Upper lobe of left lung (tissue), 6 donors: ENCODE measurements at regions not wholly inside any gene's neighbourhood (a gene's known extent, or its start where the extent isn't known, plus 50 kb on each side); places are given as distances from the start of the nearest gene placed in this dataset.

Experiments used
- ATAC-seq, 2 donors: fragments of 200-7000 bp; cut with Tn5 transposase; one replicate each; pipeline ENCODE4 v1.9.1; 2022; ENCODE audit warnings: mild to moderate bottlenecking in 2 of 2, moderate library complexity in 2 of 2; ENCODE audit not compliant: low FRiP score in 2 of 2
- DNase-seq, 2 donors: peaks; one replicate each; pipeline ENCODE4 v3.0.0-alpha.2; 2019 to 2020
- H3K27ac ChIP-seq, 4 donors: fragments of 200-600 bp; sonication (generic); one replicate each; pipeline ENCODE4 v1.5.1; 2016 to 2019
- H3K27me3 ChIP-seq, 4 donors: fragments of 200-600 bp; sonication (generic); one replicate each; pipeline ENCODE4 v1.5.1; 2017 to 2019
- H3K36me3 ChIP-seq, 4 donors: fragments of 200-600 bp; sonication (generic); one replicate each; pipeline ENCODE4 v1.5.1; 2016 to 2019
- H3K4me1 ChIP-seq, 4 donors: fragments of 200-600 bp; sonication (generic); one replicate each; pipeline ENCODE4 v1.5.1; 2018 to 2019
- H3K4me3 ChIP-seq, 4 donors: fragments of 200-600 bp; sonication (generic); one replicate each; pipeline ENCODE4 v1.5.1; 2017 to 2019; ENCODE audit warnings: mild to moderate bottlenecking in 2 of 4, moderate library complexity in 1 of 4
- H3K9me3 ChIP-seq, 4 donors: fragments of 200-600 bp; sonication (generic); one replicate each; pipeline ENCODE4 v1.5.1; 2018 to 2019
- CTCF ChIP-seq, 6 experiments: fragments of 450-650 bp in 4 of 6; fragments of 200-600 bp in 2 of 6; sonication (generic) in 2 of 6; IDR thresholded peaks; one replicate each; pipeline ENCODE4 v1.5.1; 2016 to 2019; ENCODE audit warnings: antibody characterized with exemption in 6 of 6
- EP300 ChIP-seq, 4 donors: sonication (generic); formaldehyde crosslinking; IDR thresholded peaks; one replicate each; pipeline ENCODE4 v1.5.1; 2017; ENCODE audit warnings: antibody characterized with exemption in 4 of 4, control low read depth in 2 of 4
- POLR2A ChIP-seq, 4 donors: fragments of 450-650 bp; IDR thresholded peaks; one replicate each; pipeline ENCODE4 v1.5.1; 2016 to 2017; ENCODE audit warnings: antibody characterized with exemption in 4 of 4, mild to moderate bottlenecking in 2 of 4
- POLR2AphosphoS5 ChIP-seq, 2 donors: sonication (generic); formaldehyde crosslinking; IDR thresholded peaks; one replicate each; pipeline ENCODE4 v1.5.1; 2017; ENCODE audit warnings: antibody characterized with exemption in 2 of 2
- WGBS, 2 donors: methylation state at CpG; one replicate each; pipeline ENCODE4 v1.1.5; 2017 to 2018; 5-methylcytosine and 5-hydroxymethylcytosine counted together
- donor health status: DM: no; HTN: no; CAD: no; lungs with moderate emphysema.
- donor health status: DM: no; HTN: yes; CAD: no; lungs with severe emphysema.

- H3K27me3 ChIP-seq, result no peaks in the 10 kb centered on the region
These were observed 291.8 kb downstream of the AHR start for GRCh38 chr7:17590221-17590620.

GRCh38 chr7:17593819-17594419 lies 295.5 kb downstream of the AHR start:
- H3K4me3 ChIP-seq, result no peak overlapping the region
- no peaks in the 10 kb centered on the region for H3K4me1 ChIP-seq
- 80 to 93% methylated on average over 1 of the region's 1 CpG for WGBS, 2 donors
- H3K27ac ChIP-seq, result no peak overlapping the region
- H3K9me3 ChIP-seq, result no peaks in the 10 kb centered on the region
- ATAC-seq, result peak in 1 of 2 donors; percentile 46
- H3K27me3 ChIP-seq, result no peaks in the 10 kb centered on the region
- TF ChIP-seq CTCF (IDR thresholded peaks at IDR 0.05), result no peak
- no peak for TF ChIP-seq EP300 (IDR thresholded peaks at IDR 0.05)
- no peak for TF ChIP-seq POLR2A (IDR thresholded peaks at IDR 0.05)
- TF ChIP-seq POLR2AphosphoS5 (IDR thresholded peaks at IDR 0.05), result no peak
- H3K36me3 ChIP-seq, result no peaks in the 10 kb centered on the region
- DNase-seq, result no peak

More at GRCh38 chr7:17590221-17590620, 291.8 kb downstream of the AHR start:
- H3K36me3 ChIP-seq, result no peaks in the 10 kb centered on the region
- no peak overlapping the region for H3K27ac ChIP-seq
- TF ChIP-seq POLR2A (IDR thresholded peaks at IDR 0.05) (no peak), EP300 (IDR thresholded peaks at IDR 0.05) (no peak)
- H3K9me3 ChIP-seq, result no peaks in the 10 kb centered on the region
- 78 to 86% methylated on average over 2 of the region's 2 CpGs for WGBS, 2 donors
- no peak for ATAC-seq
- DNase-seq, result no peak
- H3K4me1 ChIP-seq, result no peaks in the 10 kb centered on the region
- no peak overlapping the region for H3K4me3 ChIP-seq

GRCh38 chr7:17595546-17595945 lies 297.1 kb downstream of the AHR start:
- H3K27me3 ChIP-seq, result no peaks in the 10 kb centered on the region
- TF ChIP-seq POLR2AphosphoS5 (IDR thresholded peaks at IDR 0.05) (no peak), POLR2A (IDR thresholded peaks at IDR 0.05) (no peak), EP300 (IDR thresholded peaks at IDR 0.05) (no peak), CTCF (IDR thresholded peaks at IDR 0.05) (no peak)
- DNase-seq, result no peak
- no peaks in the 10 kb centered on the region for H3K4me1 ChIP-seq
- H3K9me3 ChIP-seq, result no peaks in the 10 kb centered on the region
- H3K4me3 ChIP-seq, result no peak overlapping the region
- 94 to 100% methylated on average over 1 of the region's 1 CpG for WGBS, 2 donors
- no peak overlapping the region for H3K27ac ChIP-seq
- no peak for ATAC-seq
- no peaks in the 10 kb centered on the region for H3K36me3 ChIP-seq

- no peak overlapping the region for H3K27ac ChIP-seq
These were observed 299.9 kb downstream of the AHR start for GRCh38 chr7:17598305-17598704.

GRCh38 chr7:17598846-17599245 lies 300.4 kb downstream of the AHR start:
- no peak for TF ChIP-seq CTCF (IDR thresholded peaks at IDR 0.05)
- no peak for TF ChIP-seq POLR2AphosphoS5 (IDR thresholded peaks at IDR 0.05)
- no peak for TF ChIP-seq POLR2A (IDR thresholded peaks at IDR 0.05)
- no peak for TF ChIP-seq EP300 (IDR thresholded peaks at IDR 0.05)
- H3K27me3 ChIP-seq, result no peaks in the 10 kb centered on the region
- DNase-seq, result no peak
- no peaks in the 10 kb centered on the region for H3K4me1 ChIP-seq
- H3K27ac ChIP-seq, result no peak overlapping the region
- ATAC-seq, result no peak
- H3K9me3 ChIP-seq, result peaks cover 0 to 5% (median 0%) of the 10 kb centered on the region in 4 donors
- no peak overlapping the region for H3K4me3 ChIP-seq
- no peaks in the 10 kb centered on the region for H3K36me3 ChIP-seq

More at GRCh38 chr7:17598305-17598704, 299.9 kb downstream of the AHR start:
- ATAC-seq (no peak), DNase-seq (no peak)
- no peaks in the 10 kb centered on the region for H3K27me3 ChIP-seq
- peaks cover 0 to 5% (median 0%) of the 10 kb centered on the region in 4 donors for H3K9me3 ChIP-seq
- TF ChIP-seq POLR2AphosphoS5 (IDR thresholded peaks at IDR 0.05) (no peak), POLR2A (IDR thresholded peaks at IDR 0.05) (no peak), EP300 (IDR thresholded peaks at IDR 0.05) (no peak), CTCF (IDR thresholded peaks at IDR 0.05) (no peak)
- no peaks in the 10 kb centered on the region for H3K36me3 ChIP-seq
- H3K4me1 ChIP-seq, result no peaks in the 10 kb centered on the region
- no peak overlapping the region for H3K4me3 ChIP-seq
- WGBS, 2 donors, result 78 to 96% methylated on average over 3 of the region's 3 CpGs
